ENCODE measurements at regions not wholly inside any gene's neighbourhood (a gene's known extent, or its start where the extent isn't known, plus 50 kb on each side); places are given as distances from the start of the nearest gene placed in this dataset.

DNA sequence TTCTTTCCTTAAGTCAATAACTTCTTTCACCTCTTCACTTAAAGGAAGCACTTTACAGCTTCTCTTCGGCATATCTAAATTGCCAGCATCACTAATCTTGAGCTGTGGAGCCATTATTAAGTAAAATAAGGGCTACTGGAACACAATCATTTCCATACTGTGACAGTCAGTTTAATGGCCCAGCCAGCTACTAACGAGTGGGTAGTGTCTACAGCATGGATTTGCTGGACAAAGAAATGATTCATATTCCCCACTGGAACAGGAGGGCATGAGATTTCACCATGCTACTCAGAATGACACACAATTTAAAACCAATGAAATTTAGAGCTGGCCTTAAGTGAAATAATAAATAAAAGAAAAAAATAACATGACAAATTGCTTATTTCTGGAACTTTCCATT, 72.1 kb downstream of the DDIT4L start:
- TF ChIP-seq, protein P1, sequence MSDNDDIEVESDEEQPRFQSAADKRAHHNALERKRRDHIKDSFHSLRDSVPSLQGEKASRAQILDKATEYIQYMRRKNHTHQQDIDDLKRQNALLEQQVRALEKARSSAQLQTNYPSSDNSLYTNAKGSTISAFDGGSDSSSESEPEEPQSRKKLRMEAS (IDR thresholded peaks at IDR 0.05; ENCODE audit: insufficient read depth, insufficient read length): no peak
- TF ChIP-seq, protein P2, sequence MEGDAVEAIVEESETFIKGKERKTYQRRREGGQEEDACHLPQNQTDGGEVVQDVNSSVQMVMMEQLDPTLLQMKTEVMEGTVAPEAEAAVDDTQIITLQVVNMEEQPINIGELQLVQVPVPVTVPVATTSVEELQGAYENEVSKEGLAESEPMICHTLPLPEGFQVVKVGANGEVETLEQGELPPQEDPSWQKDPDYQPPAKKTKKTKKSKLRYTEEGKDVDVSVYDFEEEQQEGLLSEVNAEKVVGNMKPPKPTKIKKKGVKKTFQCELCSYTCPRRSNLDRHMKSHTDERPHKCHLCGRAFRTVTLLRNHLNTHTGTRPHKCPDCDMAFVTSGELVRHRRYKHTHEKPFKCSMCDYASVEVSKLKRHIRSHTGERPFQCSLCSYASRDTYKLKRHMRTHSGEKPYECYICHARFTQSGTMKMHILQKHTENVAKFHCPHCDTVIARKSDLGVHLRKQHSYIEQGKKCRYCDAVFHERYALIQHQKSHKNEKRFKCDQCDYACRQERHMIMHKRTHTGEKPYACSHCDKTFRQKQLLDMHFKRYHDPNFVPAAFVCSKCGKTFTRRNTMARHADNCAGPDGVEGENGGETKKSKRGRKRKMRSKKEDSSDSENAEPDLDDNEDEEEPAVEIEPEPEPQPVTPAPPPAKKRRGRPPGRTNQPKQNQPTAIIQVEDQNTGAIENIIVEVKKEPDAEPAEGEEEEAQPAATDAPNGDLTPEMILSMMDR (IDR thresholded peaks at IDR 0.05; ENCODE audit: extremely low read depth in 1 of 2, insufficient read depth in 1 of 2, low read depth in 1 of 2, low read length in 2 of 2): no peak
- TF ChIP-seq POLR2A (IDR thresholded peaks at IDR 0.05; ENCODE audit: low read depth, low read length): no peak
- no peak for TF ChIP-seq FOS (IDR thresholded peaks at IDR 0.05; ENCODE audit: borderline replicate concordance, insufficient read depth, low read length)
- no peak for TF ChIP-seq JUN (IDR thresholded peaks at IDR 0.05; ENCODE audit: borderline replicate concordance, insufficient read depth, insufficient read length, low read depth)
- TF ChIP-seq EZH2 (IDR thresholded peaks at IDR 0.05; ENCODE audit: borderline replicate concordance, low read depth, low read length, severe bottlenecking): no peak
- no peak for TF ChIP-seq POLR2AphosphoS5 (IDR thresholded peaks at IDR 0.05; ENCODE audit: insufficient read depth, low read depth, low read length)
- no peak for TF ChIP-seq MYC (IDR thresholded peaks at IDR 0.05; ENCODE audit: low read depth, low read length)
